Endothelial cell of umbilical vein (primary cell): ENCODE measurements at regions not wholly inside any gene's neighbourhood (a gene's known extent, or its start where the extent isn't known, plus 50 kb on each side); places are given as distances from the start of the nearest gene placed in this dataset.
"Not testable (repeated sequence)": the region's sequence is repeated elsewhere in the genome, so short reads cannot be mapped to it uniquely, and the experiment has no call there.

Experiments used
- BruUV-seq: library from RNA; stranded (reverse); fragments of 400-500 nt; replicated peaks from 2 replicates; lab custom pipeline; 2021; lab: Mats Ljungman, UMichigan
- CTCF ChIA-PET: fragments of 300-600, 350-600 bp; sonication (Branson Sonifier 250); formaldehyde crosslinking; loops from one replicate; lab custom pipeline; 2021; ENCODE audit warnings: antibody characterized with exemption, inconsistent platforms; lab: Charles Lee
- POLR2A ChIA-PET: fragments of 300-600, 350-600 bp; sonication (Branson Sonifier 250); formaldehyde crosslinking; loops from one replicate; lab custom pipeline; 2021; ENCODE audit warnings: antibody characterized with exemption, inconsistent platforms; lab: Charles Lee
- DNase-seq: peaks from one replicate; pipeline ENCODE4 v3.0.0-alpha.2; 2011; ENCODE audit warnings: low read depth, low spot score
- FAIRE-seq: peaks from 2 replicates; lab custom pipeline; 2011; peaks lifted over from hg19 to GRCh38; lab: Jason Lieb, UNC
- H2AFZ ChIP-seq: 2 replicates; pipeline ENCODE4 v1.6.0; 2012; ENCODE audit warnings: low read depth, low read length, control low read depth, inconsistent platforms
- H3K27ac ChIP-seq: 2 replicates; pipeline ENCODE4 v1.5.1; 2011; ENCODE audit warnings: low read depth, mild to moderate bottlenecking, control low read depth, low read length, moderate library complexity; ENCODE audit not compliant: insufficient read depth
- H3K27me3 ChIP-seq, 2 experiments: 2 replicates each; pipeline versions ENCODE4 v1.6.0 to v1.6.1; 2011; ENCODE audit warnings: low read length in 2 of 2, mixed read lengths in 1 of 2; ENCODE audit not compliant: control insufficient read depth in 2 of 2, insufficient read depth in 2 of 2
- H3K36me3 ChIP-seq, 2 experiments: 2 replicates in 1 of 2; 3 replicates in 1 of 2; pipeline ENCODE4 v1.5.1; 2011; ENCODE audit warnings: low read length in 2 of 2, mild to moderate bottlenecking in 1 of 2, moderate library complexity in 1 of 2; ENCODE audit not compliant: control insufficient read depth in 2 of 2, insufficient read depth in 2 of 2; ENCODE audit errors: extremely low read depth in 1 of 2
- H3K4me1 ChIP-seq: 3 replicates; pipeline ENCODE4 v1.5.1; 2011; ENCODE audit warnings: mild to moderate bottlenecking, low read length; ENCODE audit not compliant: control insufficient read depth, insufficient read depth; ENCODE audit errors: extremely low read depth
- H3K4me2 ChIP-seq: 2 replicates; pipeline ENCODE4 v1.6.1; 2011; ENCODE audit warnings: low read length, control low read depth, mixed read lengths; ENCODE audit not compliant: insufficient read depth
- H3K4me3 ChIP-seq, 3 experiments: fragments of 200-600 bp in 1 of 3; sonication (generic), shearing (Covaris generic) in 1 of 3; replicated peaks in 1 of 3; 2 replicates each; pipeline ENCODE4 v1.5.1; 2011 to 2016; ENCODE audit warnings: control low read depth in 3 of 3, low read length in 3 of 3, mild to moderate bottlenecking in 2 of 3, inconsistent platforms in 1 of 3, low read depth in 1 of 3, moderate library complexity in 1 of 3; ENCODE audit not compliant: insufficient read depth in 1 of 3
- H3K79me2 ChIP-seq: 2 replicates; pipeline ENCODE4 v1.6.0; 2012; ENCODE audit warnings: low read length, inconsistent platforms; ENCODE audit not compliant: control insufficient read depth, insufficient read depth
- H3K9ac ChIP-seq: replicated peaks from 2 replicates; pipeline ENCODE3; 2011; ENCODE audit warnings: low read length, control low read depth; ENCODE audit not compliant: insufficient read depth; ENCODE audit errors: extremely low read depth
- H3K9me1 ChIP-seq: replicated peaks from 3 replicates; pipeline ENCODE4 v1.6.0; 2011; ENCODE audit warnings: mild to moderate bottlenecking, low read length; ENCODE audit not compliant: control insufficient read depth, insufficient read depth; ENCODE audit errors: extremely low read depth
- H3K9me3 ChIP-seq: replicated peaks from 2 replicates; pipeline ENCODE4 v1.5.1; 2012; ENCODE audit warnings: low read length, inconsistent platforms; ENCODE audit not compliant: control insufficient read depth, insufficient read depth
- H4K20me1 ChIP-seq: replicated peaks from 2 replicates; pipeline ENCODE3; 2011; ENCODE audit warnings: mild to moderate bottlenecking, low read length; ENCODE audit not compliant: control insufficient read depth, insufficient read depth; ENCODE audit errors: extremely low read depth
- EZH2 ChIP-seq: IDR thresholded peaks from 2 replicates; pipeline ENCODE4 v1.6.1; 2012; ENCODE audit warnings: borderline replicate concordance, low read depth, mild to moderate bottlenecking, moderate library complexity, low read length, inconsistent platforms; ENCODE audit not compliant: severe bottlenecking
- FOS ChIP-seq: IDR thresholded peaks from 2 replicates; pipeline ENCODE4 v1.6.1; 2011; ENCODE audit warnings: mild to moderate bottlenecking, low read length, moderate library complexity, borderline replicate concordance; ENCODE audit not compliant: insufficient read depth
- JUN ChIP-seq: IDR thresholded peaks from 2 replicates; pipeline ENCODE4 v1.6.1; 2011; ENCODE audit warnings: borderline replicate concordance, low read depth; ENCODE audit not compliant: insufficient read length, insufficient read depth
- dilution Hi-C: fragments of 300-500 bp; cut with MboI; formaldehyde crosslinking; loops from one replicate; pipeline ENCODE4 v1.15.0; 2019; ENCODE audit warnings: low sequenced_read_pairs; ENCODE audit not compliant: extremely low pct_ligation_motif_present
- intact Hi-C: fragments of 100-400 bp; cut with micrococcal nuclease; formaldehyde crosslinking; loops from one replicate; pipeline ENCODE4 v1.10.0; 2022
- TF ChIP-seq, protein P1 (sequence below): IDR thresholded peaks from 2 replicates; pipeline ENCODE4 v1.6.1; 2011; ENCODE audit not compliant: insufficient read depth, insufficient read length

DNA sequence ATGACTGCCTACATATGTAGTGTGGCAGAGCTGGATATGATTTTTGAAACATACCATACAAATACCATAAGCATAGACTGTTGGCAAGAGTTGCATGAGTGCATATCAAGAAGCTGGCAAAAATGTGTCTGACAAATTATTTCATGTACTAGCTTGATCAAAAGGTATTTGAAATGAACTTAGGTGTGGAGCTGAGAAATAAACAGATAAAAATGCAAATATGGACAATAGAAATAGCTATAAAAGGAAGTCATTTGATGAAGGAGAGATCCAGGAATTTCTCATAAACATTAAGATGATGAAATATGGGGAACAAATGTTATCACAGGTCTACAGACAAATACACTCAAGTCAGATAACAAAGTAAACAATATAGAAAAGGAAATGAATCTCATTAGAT lies 609.1 kb downstream of the PTPRC start:
- TF ChIP-seq FOS (no peak), JUN (no peak), EZH2 (no peak)
- TF ChIP-seq, protein P1, sequence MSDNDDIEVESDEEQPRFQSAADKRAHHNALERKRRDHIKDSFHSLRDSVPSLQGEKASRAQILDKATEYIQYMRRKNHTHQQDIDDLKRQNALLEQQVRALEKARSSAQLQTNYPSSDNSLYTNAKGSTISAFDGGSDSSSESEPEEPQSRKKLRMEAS: no peak
- DNase-seq: peak; percentile 11
- H3K9me1 ChIP-seq: no peaks in the 10 kb centered on the region
- no peak for FAIRE-seq
- BruUV-seq: no TSS peak
- no peaks in the 10 kb centered on the region for H3K36me3 ChIP-seq
- H3K9ac ChIP-seq: no peak overlapping the region
- no peak overlapping the region for H2AFZ ChIP-seq
- no peaks in the 10 kb centered on the region for H3K27me3 ChIP-seq
- H3K4me1 ChIP-seq: no peaks in the 10 kb centered on the region
- no peak overlapping the region for H3K4me3 ChIP-seq
- CTCF ChIA-PET: interaction anchor here (0.9 to 2.1 kb wide), 4 partner anchors 135 to 332 kb away, joined by 3 to 7 read pairs (median 3); no protein-coding TSS in a partner anchor
- H3K9me3 ChIP-seq: no peaks in the 10 kb centered on the region
- dilution Hi-C loops: no loop called here
- no peak overlapping the region for H3K4me2 ChIP-seq
- no peaks in the 10 kb centered on the region for H4K20me1 ChIP-seq
- intact Hi-C loops: loop anchor here (10.0 kb wide), 1 partner anchor 307 kb away; no protein-coding TSS in a partner anchor
- H3K27ac ChIP-seq: no peak overlapping the region
- POLR2A ChIA-PET: no interaction called here
- no peaks in the 10 kb centered on the region for H3K79me2 ChIP-seq

DNA sequence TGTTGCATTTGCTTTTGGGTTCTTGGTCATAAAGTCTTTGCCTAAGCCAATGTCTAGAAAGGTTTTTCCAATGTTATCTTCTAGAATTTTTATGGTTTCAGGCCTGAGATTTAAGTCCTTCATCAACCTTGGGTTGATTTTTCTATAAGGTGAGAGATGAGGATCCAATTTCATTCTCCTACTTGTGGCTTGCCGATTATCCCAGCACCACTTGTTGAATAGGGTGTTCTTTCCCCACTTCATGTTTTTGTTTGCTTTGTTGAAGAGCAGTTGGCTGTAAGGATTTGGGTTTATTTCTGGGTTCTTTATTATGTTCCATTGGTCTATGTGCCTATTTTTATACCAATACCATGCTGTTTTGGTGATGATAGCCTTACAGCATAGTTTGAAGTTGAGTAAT lies 615.2 kb downstream of the PTPRC start:
- H3K9me3 ChIP-seq, H3K36me3 ChIP-seq, DNase-seq, intact Hi-C loops, H3K79me2 ChIP-seq, BruUV-seq, H3K4me1 ChIP-seq, H3K9ac ChIP-seq, H3K27ac ChIP-seq, H3K4me3 ChIP-seq, POLR2A ChIA-PET, H3K9me1 ChIP-seq, FAIRE-seq, H4K20me1 ChIP-seq, H2AFZ ChIP-seq, H3K4me2 ChIP-seq, H3K27me3 ChIP-seq, CTCF ChIA-PET, dilution Hi-C loops: not testable (repeated sequence)
